ENCODE measurements at regions not wholly inside any gene's neighbourhood (a gene's known extent, or its start where the extent isn't known, plus 50 kb on each side); places are given as distances from the start of the nearest gene placed in this dataset.
"Not testable (repeated sequence)": the region's sequence is repeated elsewhere in the genome, so short reads cannot be mapped to it uniquely, and the experiment has no call there.

GRCh38 chr6:125354649-125355048 is 52.9 kb upstream of the HDDC2 start:
- DNase-seq (ENCODE audit: low read depth in 2 of 3, low spot score in 2 of 3): no peak

GRCh38 chr6:125356884-125357283 is 55.1 kb upstream of the HDDC2 start:
- no peak for DNase-seq (ENCODE audit: low read depth in 2 of 3, low spot score in 2 of 3)

- DNase-seq (ENCODE audit: low read depth in 2 of 3, low spot score in 2 of 3): peak in 1 of 3 donors; percentile 34
Measured at GRCh38 chr6:125357515-125358256, 55.9 kb upstream of the HDDC2 start.

- no peak for DNase-seq (ENCODE audit: low read depth in 2 of 3, low spot score in 2 of 3)
Measured at GRCh38 chr6:125358898-125359297, 57.1 kb upstream of the HDDC2 start.

GRCh38 chr6:125361868-125362267 is 60.1 kb upstream of the HDDC2 start:
- no peak for DNase-seq (ENCODE audit: low read depth in 2 of 3, low spot score in 2 of 3)

- DNase-seq (ENCODE audit: low read depth in 2 of 3, low spot score in 2 of 3): peak in 1 of 3 donors; percentile 17
Measured at GRCh38 chr6:125363039-125363823, 61.5 kb upstream of the HDDC2 start.

GRCh38 chr6:125363824-125364165 is 62.0 kb upstream of the HDDC2 start:
- no peak for DNase-seq (ENCODE audit: low read depth in 2 of 3, low spot score in 2 of 3)

GRCh38 chr6:125365230-125365629 is 63.5 kb upstream of the HDDC2 start:
- DNase-seq (ENCODE audit: low read depth in 2 of 3, low spot score in 2 of 3): no peak

- no peak for DNase-seq (ENCODE audit: low read depth in 2 of 3, low spot score in 2 of 3)
Measured at GRCh38 chr6:125367036-125367782, 65.4 kb upstream of the HDDC2 start.

- no peak for DNase-seq (ENCODE audit: low read depth in 2 of 3, low spot score in 2 of 3)
Measured at GRCh38 chr6:125370343-125370742, 68.6 kb upstream of the HDDC2 start.

- DNase-seq (ENCODE audit: low read depth in 2 of 3, low spot score in 2 of 3): no peak
Measured at GRCh38 chr6:125375013-125375412, 73.2 kb upstream of the HDDC2 start.

- no peak for DNase-seq (ENCODE audit: low read depth in 2 of 3, low spot score in 2 of 3)
Measured at GRCh38 chr6:125375821-125376220, 74.1 kb upstream of the HDDC2 start.

- no peak for DNase-seq (ENCODE audit: low read depth in 2 of 3, low spot score in 2 of 3)
Measured at GRCh38 chr6:125377621-125378020, 75.9 kb upstream of the HDDC2 start.

- no peak for DNase-seq (ENCODE audit: low read depth in 2 of 3, low spot score in 2 of 3)
Measured at GRCh38 chr6:125379174-125379573, 77.4 kb upstream of the HDDC2 start.

- DNase-seq (ENCODE audit: low read depth in 2 of 3, low spot score in 2 of 3): no peak
Measured at GRCh38 chr6:125380474-125380873, 78.7 kb upstream of the HDDC2 start.

GRCh38 chr6:125386337-125386736 is 84.6 kb upstream of the HDDC2 start:
- not testable (repeated sequence) for DNase-seq (ENCODE audit: low read depth in 2 of 3, low spot score in 2 of 3)

GRCh38 chr6:125392682-125393081 is 90.9 kb upstream of the HDDC2 start:
- peak in 1 of 3 donors; percentile 2 for DNase-seq (ENCODE audit: low read depth in 2 of 3, low spot score in 2 of 3)

GRCh38 chr6:125393449-125393858 is 91.7 kb upstream of the HDDC2 start:
- DNase-seq (ENCODE audit: low read depth in 2 of 3, low spot score in 2 of 3): peak in 2 of 3 donors; percentile 37 to 59

- no peak for DNase-seq (ENCODE audit: low read depth in 2 of 3, low spot score in 2 of 3)
Measured at GRCh38 chr6:125406741-125407140, 105.0 kb upstream of the HDDC2 start.

- DNase-seq (ENCODE audit: low read depth in 2 of 3, low spot score in 2 of 3): no peak
Measured at GRCh38 chr6:125414507-125414906, 112.7 kb upstream of the HDDC2 start.

GRCh38 chr6:125415913-125416312 is 114.1 kb upstream of the HDDC2 start:
- DNase-seq (ENCODE audit: low read depth in 2 of 3, low spot score in 2 of 3): no peak
